Neuronal stem cell (in vitro differentiated cells): ENCODE measurements at regions not wholly inside any gene's neighbourhood (a gene's known extent, or its start where the extent isn't known, plus 50 kb on each side); places are given as distances from the start of the nearest gene placed in this dataset.
A peak's percentile ranks its signal among the peaks of the same experiment; 100 is the strongest.

Experiments used
- DNase-seq: peaks from one replicate; pipeline ENCODE4 v3.0.0-alpha.2; 2013; ENCODE audit warnings: low spot score
- H2AFZ ChIP-seq: one replicate; pipeline ENCODE4 v1.6.1; 2013; ENCODE audit warnings: mild to moderate bottlenecking, low read length, inconsistent platforms
- H2AK5ac ChIP-seq: 2 replicates; pipeline ENCODE4 v1.6.1; 2013; ENCODE audit warnings: low read depth, mild to moderate bottlenecking, inconsistent platforms, low read length, moderate library complexity, mixed read lengths
- H2BK120ac ChIP-seq: 2 replicates; pipeline ENCODE4 v1.6.1; 2013; ENCODE audit warnings: low read depth, mild to moderate bottlenecking, inconsistent platforms, low read length, moderate library complexity, mixed read lengths
- H2BK12ac ChIP-seq: one replicate; pipeline ENCODE4 v1.6.1; 2013; ENCODE audit warnings: low read length, inconsistent platforms
- H2BK15ac ChIP-seq: 2 replicates; pipeline ENCODE4 v1.6.1; 2013; ENCODE audit warnings: mild to moderate bottlenecking, low read length, inconsistent platforms, mixed read lengths
- H2BK5ac ChIP-seq: one replicate; pipeline ENCODE4 v1.6.1; 2013; ENCODE audit warnings: inconsistent platforms, mild to moderate bottlenecking, low read length, moderate library complexity
- H3K14ac ChIP-seq: one replicate; pipeline ENCODE4 v1.6.1; 2013; ENCODE audit warnings: low read length, inconsistent platforms
- H3K18ac ChIP-seq: 2 replicates; pipeline ENCODE4 v1.6.1; 2013; ENCODE audit warnings: low read length, inconsistent platforms
- H3K23ac ChIP-seq: 2 replicates; pipeline ENCODE4 v1.6.1; 2013; ENCODE audit warnings: low read depth, mild to moderate bottlenecking, mixed read lengths, low read length, inconsistent platforms; ENCODE audit not compliant: poor library complexity
- H3K27ac ChIP-seq: replicated peaks from 3 replicates; pipeline ENCODE4 v1.5.1; 2013; ENCODE audit warnings: low read length, inconsistent platforms
- H3K27me3 ChIP-seq, 3 experiments: 2 replicates each; pipeline ENCODE4 v1.6.1; 2013; ENCODE audit warnings: low read length in 3 of 3, mild to moderate bottlenecking in 2 of 3, inconsistent platforms in 1 of 3, low read depth in 1 of 3, mixed read lengths in 1 of 3, moderate library complexity in 1 of 3; ENCODE audit not compliant: control insufficient read depth in 3 of 3, insufficient read depth in 3 of 3
- H3K36me3 ChIP-seq, 2 donors: replicated peaks in 1 of 2; 2 replicates each; pipeline ENCODE4 v1.6.1; 2013; ENCODE audit warnings: low read length in 2 of 2; ENCODE audit not compliant: control insufficient read depth in 2 of 2, insufficient read depth in 2 of 2
- H3K4ac ChIP-seq: 2 replicates; pipeline ENCODE4 v1.6.1; 2013; ENCODE audit warnings: inconsistent platforms, mild to moderate bottlenecking, low read length, moderate library complexity
- H3K4me1 ChIP-seq, 2 donors: 1 replicate in 1 of 2; 2 replicates in 1 of 2; pipeline ENCODE4 v1.6.1; 2013; ENCODE audit warnings: low read length in 2 of 2, low read depth in 1 of 2; ENCODE audit not compliant: control insufficient read depth in 2 of 2, insufficient read depth in 1 of 2
- H3K4me2 ChIP-seq: one replicate; pipeline ENCODE4 v1.6.1; 2013; ENCODE audit warnings: mild to moderate bottlenecking, low read length, inconsistent platforms; ENCODE audit not compliant: insufficient read depth, poor library complexity, severe bottlenecking
- H3K4me3 ChIP-seq, 2 donors: 2 replicates each; pipeline ENCODE4 v1.5.1; 2013; ENCODE audit warnings: low read length in 2 of 2, mild to moderate bottlenecking in 2 of 2, inconsistent platforms in 1 of 2, moderate library complexity in 1 of 2
- H3K79me1 ChIP-seq: one replicate; pipeline ENCODE4 v1.6.1; 2013; ENCODE audit warnings: low read depth, mild to moderate bottlenecking, inconsistent platforms, low read length, moderate library complexity
- H3K9ac ChIP-seq: one replicate; pipeline ENCODE4 v1.6.1; 2013; ENCODE audit warnings: mild to moderate bottlenecking, low read depth, low read length, inconsistent platforms; ENCODE audit not compliant: poor library complexity
- H3K9me3 ChIP-seq, 2 donors: replicated peaks in 1 of 2; 2 replicates each; pipeline versions ENCODE3 to v1.6.1; 2013; ENCODE audit warnings: low read length in 2 of 2, mild to moderate bottlenecking in 2 of 2, inconsistent platforms in 1 of 2, low read depth in 1 of 2, mixed read lengths in 1 of 2, moderate library complexity in 1 of 2; ENCODE audit not compliant: control insufficient read depth in 2 of 2, insufficient read depth in 1 of 2
- H4K8ac ChIP-seq: one replicate; pipeline ENCODE4 v1.6.1; 2013; ENCODE audit warnings: low read depth, mild to moderate bottlenecking, inconsistent platforms, low read length, moderate library complexity
- H4K91ac ChIP-seq: one replicate; pipeline ENCODE4 v1.6.1; 2013; ENCODE audit warnings: low read length, low read depth, mild to moderate bottlenecking, inconsistent platforms; ENCODE audit not compliant: poor library complexity
- WGBS, 2 donors: extraction: QIAGEN DNeasy Blood & Tissue Kit; methylation state at CpG; one replicate each; pipeline ENCODE4 v1.1.7; 2013; ENCODE audit warnings: missing lambda C conversion rate in 2 of 2, mixed read lengths in 1 of 2; ENCODE audit not compliant: insufficient read length in 2 of 2, insufficient replicate concordance in 1 of 2; ENCODE audit errors: extremely low coverage in 2 of 2; 5-methylcytosine and 5-hydroxymethylcytosine counted together

DNA sequence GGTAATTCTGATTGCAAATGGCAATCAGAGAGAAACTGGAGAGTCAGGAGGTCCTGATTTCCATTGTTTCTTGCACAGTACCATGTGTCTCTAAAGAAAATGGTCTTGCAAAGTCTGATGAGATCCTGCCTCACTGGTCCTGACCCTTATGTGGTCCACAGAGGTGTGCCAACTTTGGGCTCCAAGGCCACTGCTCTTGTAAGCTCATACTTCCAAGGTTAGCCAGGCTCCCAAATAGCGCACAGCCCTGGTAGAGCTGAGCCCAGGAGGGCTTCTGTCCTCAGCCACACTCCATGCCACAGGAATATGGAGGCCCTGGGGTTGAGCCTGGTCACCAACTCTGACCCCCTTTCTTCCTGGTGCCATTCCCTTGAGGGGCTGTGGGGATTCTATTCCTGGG, 80.7 kb downstream of the SDC1 start:
- DNase-seq = no peak
- H2AFZ ChIP-seq = no peak overlapping the region

GRCh38 chr2:20143263-20143662, 81.7 kb downstream of the SDC1 start:
- Histone ChIP-seq H3K14ac (no peak overlapping the region), H3K4me2 (no peak overlapping the region), H4K91ac (no peak overlapping the region), H2AK5ac (no peak overlapping the region), H3K9me3 (no peaks in the 10 kb centered on the region), H3K27ac (no peak overlapping the region), H3K4me1 (peaks cover 16 to 23% of the 10 kb centered on the region in 2 donors), H2BK12ac (no peak overlapping the region), H2BK120ac (no peak overlapping the region), H2BK15ac (no peak overlapping the region), H3K4ac (no peak overlapping the region), H3K23ac (peak overlapping the region; percentile 14), H3K9ac (no peak overlapping the region), H3K18ac (no peak overlapping the region), H4K8ac (no peak overlapping the region), H3K36me3 (no peaks in the 10 kb centered on the region), H2AFZ (no peak overlapping the region), H3K27me3 (no peaks in the 10 kb centered on the region), H2BK5ac (no peak overlapping the region), H3K79me1 (no peaks in the 10 kb centered on the region), H3K4me3 (no peak overlapping the region)
- WGBS, 2 donors = no CpG with 5 or more reads among the region's 5 CpGs
- DNase-seq = no peak

More for the DNA sequence above, 80.7 kb downstream of the SDC1 start:
- H3K4ac ChIP-seq = no peak overlapping the region
- H3K36me3 ChIP-seq = no peaks in the 10 kb centered on the region
- H3K18ac ChIP-seq = peak overlapping the region; percentile 27
- H3K4me3 ChIP-seq = no peak overlapping the region
- no peak overlapping the region for H2BK120ac ChIP-seq
- H2BK15ac ChIP-seq = no peak overlapping the region
- H3K23ac ChIP-seq = no peak overlapping the region
- H3K9ac ChIP-seq = no peak overlapping the region
- no peaks in the 10 kb centered on the region for H3K79me1 ChIP-seq
- no peaks in the 10 kb centered on the region for H3K9me3 ChIP-seq
- H4K8ac ChIP-seq = no peak overlapping the region
- H2BK12ac ChIP-seq = no peak overlapping the region
- H2AK5ac ChIP-seq = no peak overlapping the region
- no peak overlapping the region for H3K27ac ChIP-seq
- no peak overlapping the region for H3K4me2 ChIP-seq
- H3K14ac ChIP-seq = no peak overlapping the region
- no peaks in the 10 kb centered on the region for H3K27me3 ChIP-seq
- H2BK5ac ChIP-seq = no peak overlapping the region
- peaks cover 18 to 22% of the 10 kb centered on the region in 2 donors for H3K4me1 ChIP-seq
- WGBS, 2 donors = no CpG with 5 or more reads among the region's 1 CpG
- no peak overlapping the region for H4K91ac ChIP-seq

DNA sequence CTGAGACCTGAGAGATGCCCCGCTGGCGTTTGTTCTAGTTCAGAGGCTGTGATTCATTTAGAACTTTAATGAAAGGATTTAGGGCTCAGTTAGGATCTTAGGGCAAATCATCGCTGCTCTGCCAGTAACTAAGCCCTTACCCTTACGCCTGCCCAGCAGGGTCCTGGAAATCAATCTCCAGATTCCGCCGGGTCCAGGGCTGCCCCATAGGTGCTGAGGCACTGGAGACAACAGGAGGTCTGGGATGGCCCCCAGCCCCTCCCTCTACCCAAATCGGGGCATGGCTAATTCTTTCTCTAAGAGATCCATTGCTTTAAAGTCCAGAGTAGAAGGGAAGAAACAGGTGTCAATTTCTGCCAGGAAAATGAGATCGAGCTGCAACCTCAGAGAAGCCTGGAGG, 83.1 kb downstream of the SDC1 start:
- Histone ChIP-seq H3K27me3 (no peaks in the 10 kb centered on the region), H2BK15ac (peak overlapping the region; percentile 72), H2BK5ac (no peak overlapping the region), H3K36me3 (no peaks in the 10 kb centered on the region), H3K4me3 (no peak overlapping the region), H3K18ac (no peak overlapping the region), H3K4me1 (peaks cover 14 to 21% of the 10 kb centered on the region in 2 donors), H3K4ac (no peak overlapping the region), H4K91ac (no peak overlapping the region), H2BK120ac (no peak overlapping the region), H3K79me1 (no peaks in the 10 kb centered on the region), H3K23ac (no peak overlapping the region), H3K27ac (no peak overlapping the region), H3K9ac (no peak overlapping the region), H2AK5ac (no peak overlapping the region), H3K9me3 (no peaks in the 10 kb centered on the region), H2BK12ac (no peak overlapping the region), H3K14ac (no peak overlapping the region), H2AFZ (peak overlapping the region; percentile 35), H3K4me2 (no peak overlapping the region), H4K8ac (no peak overlapping the region)
- no peak for DNase-seq
- no CpG with 5 or more reads among the region's 8 CpGs for WGBS, 2 donors

DNA sequence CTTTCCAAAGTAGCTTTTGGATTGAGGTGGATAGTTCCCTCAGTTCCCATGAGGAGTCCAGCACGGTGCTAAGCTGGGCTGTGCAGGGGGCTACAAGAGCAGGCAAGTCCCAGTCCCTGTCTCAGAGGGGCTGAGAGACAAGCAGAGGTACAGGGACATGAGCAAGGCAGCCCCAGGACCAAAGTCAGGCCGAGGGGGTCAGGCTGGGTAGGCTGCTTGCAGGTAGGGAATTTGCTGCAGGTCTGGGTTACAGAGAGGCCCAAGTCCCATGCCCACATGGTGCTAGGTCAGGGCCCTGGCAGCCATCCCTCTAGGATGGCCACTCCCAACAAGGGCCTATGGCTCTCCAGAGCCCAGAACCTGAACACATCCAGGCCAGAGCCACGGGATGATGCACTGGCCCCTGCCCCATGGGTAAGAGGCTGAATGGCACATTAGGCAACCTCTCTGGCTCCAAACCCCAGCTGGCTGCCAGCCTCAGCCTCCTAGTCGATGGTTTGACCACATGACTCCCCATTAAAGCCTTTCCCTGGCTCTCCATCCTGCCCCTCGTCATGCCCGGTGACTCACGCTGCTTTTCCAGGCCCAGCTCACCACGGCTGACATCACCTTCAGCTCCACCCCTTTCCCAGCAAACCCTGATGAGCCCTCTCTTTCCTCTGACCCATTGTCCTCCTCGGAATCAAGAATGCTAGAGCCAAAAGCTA, 83.7 kb downstream of the SDC1 start:
- peak overlapping the region; percentile 66 for H2BK120ac ChIP-seq
- no peaks in the 10 kb centered on the region for H3K9me3 ChIP-seq
- no peaks in the 10 kb centered on the region for H3K27me3 ChIP-seq
- no peak overlapping the region for H3K4ac ChIP-seq
- no peak overlapping the region for H3K4me2 ChIP-seq
- no peaks in the 10 kb centered on the region for H3K79me1 ChIP-seq
- H4K91ac ChIP-seq = peak overlapping the region; percentile 25
- H3K4me3 ChIP-seq = no peak overlapping the region
- H2AFZ ChIP-seq = peak overlapping the region; percentile 35
- H3K23ac ChIP-seq = no peak overlapping the region
- H3K14ac ChIP-seq = no peak overlapping the region
- H2AK5ac ChIP-seq = peak overlapping the region; percentile 74
- peak overlapping the region; percentile 65 for H3K18ac ChIP-seq
- DNase-seq = no peak
- no peaks in the 10 kb centered on the region for H3K36me3 ChIP-seq
- H2BK12ac ChIP-seq = peak overlapping the region; percentile 53
- no peak overlapping the region for H3K27ac ChIP-seq
- no peak overlapping the region for H3K9ac ChIP-seq
- WGBS, 2 donors = no CpG with 5 or more reads among the region's 9 CpGs
- peak overlapping the region; percentile 72 for H2BK15ac ChIP-seq
- H3K4me1 ChIP-seq = peaks cover 13 to 21% of the 10 kb centered on the region in 2 donors
- H2BK5ac ChIP-seq = peak overlapping the region; percentile 78
- no peak overlapping the region for H4K8ac ChIP-seq
